ENCODE measurements at regions not wholly inside any gene's neighbourhood (a gene's known extent, or its start where the extent isn't known, plus 50 kb on each side); places are given as distances from the start of the nearest gene placed in this dataset.

- no peak for DNase-seq
Measured at GRCh38 chrX:7216981-7217587, 69.1 kb upstream of the PUDP start.

GRCh38 chrX:7215842-7216241 lies 67.9 kb upstream of the PUDP start:
- no peak for DNase-seq

- no peak for DNase-seq
Measured at GRCh38 chrX:7214251-7214650, 66.3 kb upstream of the PUDP start.

GRCh38 chrX:7205037-7205577 lies 57.2 kb upstream of the PUDP start:
- no peak for DNase-seq

GRCh38 chrX:7204619-7205018 lies 56.7 kb upstream of the PUDP start:
- no peak for DNase-seq

GRCh38 chrX:7202206-7202605 lies 54.3 kb upstream of the PUDP start:
- DNase-seq: no peak

- no peak for DNase-seq
Measured at GRCh38 chrX:7201496-7201895, 53.5 kb upstream of the PUDP start.

GRCh38 chrX:7198499-7198898 lies 50.5 kb upstream of the PUDP start:
- DNase-seq: no peak
